SH-SY5Y (cell line): ENCODE measurements at regions not wholly inside any gene's neighbourhood (a gene's known extent, or its start where the extent isn't known, plus 50 kb on each side); places are given as distances from the start of the nearest gene placed in this dataset.

Experiments used
- GATA2 ChIP-seq: IDR thresholded peaks from 2 replicates; pipeline ENCODE4 v1.6.1; 2011; ENCODE audit warnings: mild to moderate bottlenecking, low read depth, low read length
- GATA3 ChIP-seq: IDR thresholded peaks from 2 replicates; pipeline ENCODE4 v1.6.1; 2011; ENCODE audit warnings: low read depth, mild to moderate bottlenecking, low read length, moderate library complexity

GRCh38 chr3:170718848-170719247 is 133.0 kb upstream of the SLC7A14 start:
- TF ChIP-seq GATA2 = no peak
- no peak for TF ChIP-seq GATA3
